Endothelial cell of umbilical vein (primary cell): ENCODE measurements at regions not wholly inside any gene's neighbourhood (a gene's known extent, or its start where the extent isn't known, plus 50 kb on each side); places are given as distances from the start of the nearest gene placed in this dataset.

ENCODE experiments used
- EZH2 ChIP-seq: IDR thresholded peaks from 2 replicates; pipeline ENCODE4 v1.6.1; 2012; ENCODE audit warnings: borderline replicate concordance, low read depth, mild to moderate bottlenecking, moderate library complexity, low read length, inconsistent platforms; ENCODE audit not compliant: severe bottlenecking
- GATA2 ChIP-seq: IDR thresholded peaks from 2 replicates; pipeline ENCODE4 v1.7.0; 2011; ENCODE audit warnings: low read depth, mild to moderate bottlenecking, moderate library complexity, mixed read lengths, low read length; ENCODE audit not compliant: insufficient read length, insufficient read depth
- JUN ChIP-seq: IDR thresholded peaks from 2 replicates; pipeline ENCODE4 v1.6.1; 2011; ENCODE audit warnings: borderline replicate concordance, low read depth; ENCODE audit not compliant: insufficient read length, insufficient read depth
- MAX ChIP-seq: IDR thresholded peaks from 2 replicates; pipeline ENCODE4 v1.6.1; 2011; ENCODE audit not compliant: insufficient read depth, insufficient read length
- POLR2A ChIP-seq: IDR thresholded peaks from 2 replicates; pipeline ENCODE4 v1.6.1; 2012; ENCODE audit warnings: low read depth, mild to moderate bottlenecking, control low read depth, low read length

GRCh38 chr4:115824630-115825029, 711.2 kb upstream of the NDST4 start:
- TF ChIP-seq GATA2 (no peak), MAX (no peak), POLR2A (no peak), JUN (no peak), EZH2 (no peak)
